ENCODE measurements at regions not wholly inside any gene's neighbourhood (a gene's known extent, or its start where the extent isn't known, plus 50 kb on each side); places are given as distances from the start of the nearest gene placed in this dataset.

DNA sequence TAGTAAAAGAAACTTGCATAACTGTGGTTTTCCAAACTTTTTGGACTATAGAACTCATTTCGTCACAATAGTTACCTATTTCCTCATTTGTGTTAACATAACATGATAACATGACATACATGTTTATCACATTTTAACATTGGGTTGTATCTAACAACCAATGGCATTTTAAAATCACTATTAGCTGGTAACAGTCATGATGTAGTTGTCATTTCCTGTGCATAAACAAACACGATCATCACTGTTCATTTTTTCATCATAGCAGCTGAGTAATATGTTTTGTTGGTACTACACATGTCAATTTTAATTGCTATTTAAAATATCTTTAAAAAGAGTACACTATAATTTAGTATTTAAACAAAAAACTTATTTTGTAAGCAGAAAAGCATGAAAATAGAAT, 402.4 kb downstream of the SATB2 start:
- no peak for FAIRE-seq
- H3K4me2 ChIP-seq (ENCODE audit: insufficient read depth, low read length): no peak overlapping the region
- POLR2A ChIA-PET: no interaction called here
- H3K9ac ChIP-seq (replicated peaks; ENCODE audit: extremely low read depth, insufficient read depth, low read length): no peak overlapping the region
- dilution Hi-C loops (cut with MboI; ENCODE audit: extremely low pct_ligation_motif_present, low sequenced_read_pairs): no loop called here
- CTCF ChIA-PET: no interaction called here
- H2AFZ ChIP-seq (ENCODE audit: low read depth, low read length): no peak overlapping the region
- H3K9me1 ChIP-seq (replicated peaks; ENCODE audit: control insufficient read depth, extremely low read depth, insufficient read depth, low read length): no peaks in the 10 kb centered on the region
- no peak overlapping the region for H3K27ac ChIP-seq (ENCODE audit: insufficient read depth, low read depth, low read length)
- TF ChIP-seq FOS (IDR thresholded peaks at IDR 0.05; ENCODE audit: borderline replicate concordance, insufficient read depth, low read length): no peak
- no peak for TF ChIP-seq POLR2AphosphoS5 (IDR thresholded peaks at IDR 0.05; ENCODE audit: insufficient read depth, low read depth, low read length)
- TF ChIP-seq MYC (IDR thresholded peaks at IDR 0.05; ENCODE audit: low read depth, low read length): no peak
- TF ChIP-seq GATA2 (IDR thresholded peaks at IDR 0.05; ENCODE audit: insufficient read depth, insufficient read length, low read depth, low read length): no peak
- TF ChIP-seq, protein P1, sequence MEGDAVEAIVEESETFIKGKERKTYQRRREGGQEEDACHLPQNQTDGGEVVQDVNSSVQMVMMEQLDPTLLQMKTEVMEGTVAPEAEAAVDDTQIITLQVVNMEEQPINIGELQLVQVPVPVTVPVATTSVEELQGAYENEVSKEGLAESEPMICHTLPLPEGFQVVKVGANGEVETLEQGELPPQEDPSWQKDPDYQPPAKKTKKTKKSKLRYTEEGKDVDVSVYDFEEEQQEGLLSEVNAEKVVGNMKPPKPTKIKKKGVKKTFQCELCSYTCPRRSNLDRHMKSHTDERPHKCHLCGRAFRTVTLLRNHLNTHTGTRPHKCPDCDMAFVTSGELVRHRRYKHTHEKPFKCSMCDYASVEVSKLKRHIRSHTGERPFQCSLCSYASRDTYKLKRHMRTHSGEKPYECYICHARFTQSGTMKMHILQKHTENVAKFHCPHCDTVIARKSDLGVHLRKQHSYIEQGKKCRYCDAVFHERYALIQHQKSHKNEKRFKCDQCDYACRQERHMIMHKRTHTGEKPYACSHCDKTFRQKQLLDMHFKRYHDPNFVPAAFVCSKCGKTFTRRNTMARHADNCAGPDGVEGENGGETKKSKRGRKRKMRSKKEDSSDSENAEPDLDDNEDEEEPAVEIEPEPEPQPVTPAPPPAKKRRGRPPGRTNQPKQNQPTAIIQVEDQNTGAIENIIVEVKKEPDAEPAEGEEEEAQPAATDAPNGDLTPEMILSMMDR (IDR thresholded peaks at IDR 0.05; ENCODE audit: extremely low read depth in 1 of 2, insufficient read depth in 1 of 2, low read depth in 1 of 2, low read length in 2 of 2): no peak
- no peak for TF ChIP-seq MAX (IDR thresholded peaks at IDR 0.05; ENCODE audit: insufficient read depth, insufficient read length)
- TF ChIP-seq POLR2A (IDR thresholded peaks at IDR 0.05; ENCODE audit: low read depth, low read length): no peak
- no peak for TF ChIP-seq EZH2 (IDR thresholded peaks at IDR 0.05; ENCODE audit: borderline replicate concordance, low read depth, low read length, severe bottlenecking)
- intact Hi-C loops (cut with micrococcal nuclease): no loop called here
- BruUV-seq (replicated peaks): no TSS peak
- H3K4me3 ChIP-seq (replicated peaks in 1 of 3; ENCODE audit: insufficient read depth in 1 of 3, low read depth in 1 of 3, low read length in 3 of 3): no peak overlapping the region
- no peak for DNase-seq (ENCODE audit: low read depth, low spot score)
- H3K79me2 ChIP-seq (ENCODE audit: control insufficient read depth, insufficient read depth, low read length): no peaks in the 10 kb centered on the region
- H3K36me3 ChIP-seq (ENCODE audit: control insufficient read depth in 2 of 2, extremely low read depth in 1 of 2, insufficient read depth in 2 of 2, low read length in 2 of 2): no peaks in the 10 kb centered on the region
- H3K9me3 ChIP-seq (replicated peaks; ENCODE audit: control insufficient read depth, insufficient read depth, low read length): peaks cover 5% of the 10 kb centered on the region
- H4K20me1 ChIP-seq (replicated peaks; ENCODE audit: control insufficient read depth, extremely low read depth, insufficient read depth, low read length): no peaks in the 10 kb centered on the region
- H3K4me1 ChIP-seq (ENCODE audit: control insufficient read depth, extremely low read depth, insufficient read depth, low read length): no peaks in the 10 kb centered on the region
- no peaks in the 10 kb centered on the region for H3K27me3 ChIP-seq (ENCODE audit: control insufficient read depth in 2 of 2, insufficient read depth in 2 of 2, low read length in 2 of 2)
